ENCODE measurements at regions not wholly inside any gene's neighbourhood (a gene's known extent, or its start where the extent isn't known, plus 50 kb on each side); places are given as distances from the start of the nearest gene placed in this dataset.

DNA sequence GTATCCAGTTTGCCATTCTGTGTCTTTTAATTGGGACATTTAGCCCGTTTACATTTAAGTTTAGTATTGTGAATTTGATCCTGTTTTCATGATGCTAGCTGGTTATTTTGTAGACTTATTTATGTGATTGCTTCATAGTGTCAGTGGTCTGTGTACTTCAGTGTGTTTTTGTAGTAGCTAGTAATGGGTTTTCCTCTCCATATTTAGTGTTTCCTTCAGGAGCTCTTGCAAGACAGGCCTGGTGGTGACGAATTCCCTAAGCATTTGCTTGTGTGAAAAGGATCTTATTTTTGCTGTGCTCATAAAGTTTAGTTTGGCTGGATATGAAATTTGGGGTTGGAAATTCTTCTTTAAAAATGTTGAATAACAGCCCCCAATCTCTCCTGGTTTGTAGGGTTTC is 69.2 kb upstream of the PDC start:
- TF ChIP-seq POLR2A (IDR thresholded peaks at IDR 0.05) (no peak), EP300 (IDR thresholded peaks at IDR 0.05) (no peak)
- TF ChIP-seq, protein P1, sequence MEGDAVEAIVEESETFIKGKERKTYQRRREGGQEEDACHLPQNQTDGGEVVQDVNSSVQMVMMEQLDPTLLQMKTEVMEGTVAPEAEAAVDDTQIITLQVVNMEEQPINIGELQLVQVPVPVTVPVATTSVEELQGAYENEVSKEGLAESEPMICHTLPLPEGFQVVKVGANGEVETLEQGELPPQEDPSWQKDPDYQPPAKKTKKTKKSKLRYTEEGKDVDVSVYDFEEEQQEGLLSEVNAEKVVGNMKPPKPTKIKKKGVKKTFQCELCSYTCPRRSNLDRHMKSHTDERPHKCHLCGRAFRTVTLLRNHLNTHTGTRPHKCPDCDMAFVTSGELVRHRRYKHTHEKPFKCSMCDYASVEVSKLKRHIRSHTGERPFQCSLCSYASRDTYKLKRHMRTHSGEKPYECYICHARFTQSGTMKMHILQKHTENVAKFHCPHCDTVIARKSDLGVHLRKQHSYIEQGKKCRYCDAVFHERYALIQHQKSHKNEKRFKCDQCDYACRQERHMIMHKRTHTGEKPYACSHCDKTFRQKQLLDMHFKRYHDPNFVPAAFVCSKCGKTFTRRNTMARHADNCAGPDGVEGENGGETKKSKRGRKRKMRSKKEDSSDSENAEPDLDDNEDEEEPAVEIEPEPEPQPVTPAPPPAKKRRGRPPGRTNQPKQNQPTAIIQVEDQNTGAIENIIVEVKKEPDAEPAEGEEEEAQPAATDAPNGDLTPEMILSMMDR (IDR thresholded peaks at IDR 0.05), result no peak
- no peaks in the 10 kb centered on the region for H3K36me3 ChIP-seq
- DNase-seq (ENCODE audit: low spot score in 2 of 2), result no peak
- 82 to 93% methylated on average over 2 of the region's 2 CpGs for WGBS, 2 donors
- no peak overlapping the region for H3K27ac ChIP-seq
- H3K27me3 ChIP-seq, result no peaks in the 10 kb centered on the region
- peaks cover 0 to 3% (median 0%) of the 10 kb centered on the region in 4 donors for H3K9me3 ChIP-seq
- no peaks in the 10 kb centered on the region for H3K4me1 ChIP-seq
- H3K4me3 ChIP-seq, result no peak overlapping the region

DNA sequence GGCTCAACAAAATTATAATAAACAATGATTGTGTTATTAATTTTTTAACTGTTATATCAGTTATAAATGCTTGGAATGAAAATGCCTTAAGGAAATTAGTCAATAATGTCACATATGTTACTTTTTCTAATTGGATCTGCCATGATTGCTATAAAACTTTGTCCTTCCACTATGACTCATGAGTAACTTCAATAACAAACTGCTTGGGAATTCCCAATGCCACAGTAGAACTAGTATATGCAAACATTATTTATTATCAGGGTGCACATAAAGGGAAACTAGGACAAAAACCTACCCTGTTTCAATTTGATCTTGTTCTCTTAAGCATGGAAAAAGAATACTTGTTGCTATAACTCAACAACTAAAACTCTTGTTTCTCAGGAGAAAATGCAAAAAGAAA is 59.1 kb upstream of the PDC start:
- Histone ChIP-seq H3K27me3 (no peaks in the 10 kb centered on the region), H3K4me1 (no peaks in the 10 kb centered on the region), H3K9me3 (peaks cover 0 to 20% (median 0%) of the 10 kb centered on the region in 4 donors), H3K36me3 (peaks cover 0 to 5% (median 0%) of the 10 kb centered on the region in 3 donors), H3K27ac (no peak overlapping the region), H3K4me3 (no peak overlapping the region)
- TF ChIP-seq POLR2A (IDR thresholded peaks at IDR 0.05), result no peak
- TF ChIP-seq, protein P1 (IDR thresholded peaks at IDR 0.05), result no peak
- TF ChIP-seq EP300 (IDR thresholded peaks at IDR 0.05), result no peak
- DNase-seq (ENCODE audit: low spot score in 2 of 2), result no peak

DNA sequence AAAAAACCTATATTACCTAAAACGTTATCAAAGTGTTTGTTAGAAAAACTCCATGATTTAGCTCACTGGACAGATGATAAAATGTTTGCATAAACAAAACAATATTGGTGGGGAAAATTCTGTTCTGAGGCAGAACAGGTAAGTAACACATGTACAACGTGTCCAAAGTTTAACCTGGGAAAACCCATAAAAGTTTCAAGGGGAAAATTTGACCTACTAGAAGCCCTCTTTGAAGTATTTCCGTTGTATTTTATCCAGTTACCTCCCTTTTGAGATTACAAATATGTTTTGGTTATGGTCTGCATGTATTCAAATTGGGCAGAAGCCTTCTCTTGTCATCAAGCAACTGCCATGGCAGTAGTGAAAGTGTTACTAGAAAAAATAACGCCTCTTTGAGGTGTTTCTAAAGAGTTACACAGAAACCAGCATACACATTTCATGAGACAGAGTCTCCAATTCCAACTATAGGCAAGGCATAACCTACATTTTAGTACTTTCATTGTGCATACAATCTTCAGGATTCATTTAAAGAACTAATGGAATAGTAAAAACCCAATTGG is 58.0 kb upstream of the PDC start:
- 64 to 71% methylated on average over 4 of the region's 4 CpGs for WGBS, 2 donors
- no peaks in the 10 kb centered on the region for H3K4me1 ChIP-seq
- peaks cover 0 to 2% (median 0%) of the 10 kb centered on the region in 3 donors for H3K36me3 ChIP-seq
- H3K9me3 ChIP-seq, result peaks cover 0 to 12% (median 0%) of the 10 kb centered on the region in 4 donors
- no peak overlapping the region for H3K27ac ChIP-seq
- no peak overlapping the region for H3K4me3 ChIP-seq
- DNase-seq (ENCODE audit: low spot score in 2 of 2), result no peak
- TF ChIP-seq, protein P1 (IDR thresholded peaks at IDR 0.05), result no peak
- TF ChIP-seq POLR2A (IDR thresholded peaks at IDR 0.05), result no peak
- no peak for TF ChIP-seq EP300 (IDR thresholded peaks at IDR 0.05)
- no peaks in the 10 kb centered on the region for H3K27me3 ChIP-seq

DNA sequence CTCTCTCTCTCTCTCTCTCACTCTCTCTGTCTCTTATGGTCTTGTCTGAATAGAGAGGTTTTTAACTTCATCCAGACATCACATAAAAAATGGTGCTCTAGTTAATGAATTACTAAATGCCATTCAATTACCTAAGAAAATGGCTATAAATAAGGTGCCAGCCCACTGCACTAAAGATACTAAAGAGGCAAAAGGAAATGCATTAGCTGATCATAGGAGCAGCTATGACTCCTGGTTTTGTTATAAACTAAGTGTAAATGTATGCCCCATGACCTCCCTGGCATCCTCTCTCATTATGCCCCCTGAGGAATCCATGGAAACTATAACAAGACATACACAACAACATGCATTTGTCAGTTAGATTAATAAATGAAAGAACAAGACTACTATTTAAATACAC is 57.5 kb upstream of the PDC start:
- Histone ChIP-seq H3K27me3 (no peaks in the 10 kb centered on the region), H3K36me3 (peaks cover 0 to 4% (median 0%) of the 10 kb centered on the region in 3 donors), H3K9me3 (peaks cover 0 to 7% (median 0%) of the 10 kb centered on the region in 4 donors), H3K4me3 (no peak overlapping the region), H3K4me1 (no peaks in the 10 kb centered on the region), H3K27ac (no peak overlapping the region)
- no peak for TF ChIP-seq POLR2A (IDR thresholded peaks at IDR 0.05)
- TF ChIP-seq, protein P1 (IDR thresholded peaks at IDR 0.05), result no peak
- no peak for DNase-seq (ENCODE audit: low spot score in 2 of 2)

DNA sequence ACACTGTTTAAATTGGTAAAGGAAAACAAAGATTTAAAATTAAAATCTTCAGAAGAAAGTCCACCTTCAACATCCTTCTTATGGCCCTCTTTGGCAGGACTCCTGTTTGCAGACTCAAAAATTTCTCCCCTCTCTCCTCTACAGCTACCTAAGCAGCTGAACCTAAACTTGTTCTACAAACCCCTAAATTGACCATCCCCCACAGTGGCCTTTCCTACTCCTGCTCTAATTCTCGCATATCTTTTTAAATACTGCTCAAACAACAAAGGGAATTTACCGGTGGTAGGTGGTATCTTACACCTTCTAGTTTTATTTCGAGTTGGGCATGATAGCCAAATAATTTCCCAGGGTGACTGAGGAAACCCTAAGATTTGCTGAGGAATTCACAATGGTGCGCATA is 53.5 kb upstream of the PDC start:
- no peak for DNase-seq (ENCODE audit: low spot score in 2 of 2)
- H3K27me3 ChIP-seq, result no peaks in the 10 kb centered on the region
- TF ChIP-seq EP300 (IDR thresholded peaks at IDR 0.05), result no peak
- TF ChIP-seq, protein P1 (IDR thresholded peaks at IDR 0.05), result no peak
- no peaks in the 10 kb centered on the region for H3K9me3 ChIP-seq
- no peak overlapping the region for H3K27ac ChIP-seq
- WGBS, 2 donors, result 77 to 81% methylated on average over 4 of the region's 4 CpGs
- no peak overlapping the region for H3K4me3 ChIP-seq
- H3K4me1 ChIP-seq, result no peaks in the 10 kb centered on the region
- H3K36me3 ChIP-seq, result peaks cover 0 to 22% (median 0%) of the 10 kb centered on the region in 3 donors
